ENCODE measurements at regions not wholly inside any gene's neighbourhood (a gene's known extent, or its start where the extent isn't known, plus 50 kb on each side); places are given as distances from the start of the nearest gene placed in this dataset.

DNA sequence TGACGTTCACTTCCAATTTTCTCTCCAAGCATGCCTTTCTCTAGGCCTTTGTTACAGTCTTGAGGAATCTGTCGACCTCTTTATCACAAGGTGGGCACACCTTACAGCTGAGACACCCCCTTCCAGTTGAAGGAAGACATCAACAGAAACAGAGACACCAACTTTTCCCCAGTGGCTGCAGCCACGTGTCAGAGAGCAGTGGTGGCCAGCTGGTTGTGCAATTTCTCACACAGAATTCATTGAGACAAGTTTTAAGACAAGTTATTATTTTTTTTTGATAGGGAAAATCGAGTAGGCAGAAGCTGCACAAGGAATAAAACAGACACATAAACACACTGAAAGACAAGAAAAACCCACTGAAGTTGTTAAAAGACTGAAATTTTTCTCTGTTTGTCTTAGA lies 436.7 kb upstream of the MDFIC2 start:
- no peaks in the 10 kb centered on the region for H3K9me2 ChIP-seq
- no peak overlapping the region for H3K27ac ChIP-seq (ENCODE audit: low read depth in 2 of 2, low read length in 1 of 2)
- no peaks in the 10 kb centered on the region for H3K79me2 ChIP-seq (ENCODE audit: insufficient read depth)
- H4K20me1 ChIP-seq (ENCODE audit: insufficient read depth) = no peaks in the 10 kb centered on the region
- H3K9me3 ChIP-seq = no peaks in the 10 kb centered on the region
- POLR2A ChIA-PET = no interaction called here
- 26% methylated on average over 4 of the region's 4 CpGs for WGBS (ENCODE audit: low lambda C conversion rate)
- CTCF ChIA-PET = no interaction called here
- no peak overlapping the region for H2AFZ ChIP-seq (ENCODE audit: low read depth)
- no peaks in the 10 kb centered on the region for H3K27me3 ChIP-seq (ENCODE audit: insufficient read depth)
- no peaks in the 10 kb centered on the region for H3K36me3 ChIP-seq (replicated peaks in 1 of 2; ENCODE audit: control insufficient read depth in 1 of 2, insufficient read depth in 2 of 2, low read length in 1 of 2)
- H3K4me1 ChIP-seq (ENCODE audit: control insufficient read depth in 1 of 2, insufficient read depth in 2 of 2, low read depth in 1 of 2, low read length in 1 of 2) = no peaks in the 10 kb centered on the region
- no peak overlapping the region for H3K4me3 ChIP-seq (ENCODE audit: low read depth in 2 of 2, low read length in 1 of 2)
- no peak for DNase-seq
- H3K9ac ChIP-seq = no peak overlapping the region
- H3F3A ChIP-seq (replicated peaks; ENCODE audit: insufficient read depth) = no peaks in the 10 kb centered on the region
- TF ChIP-seq FOSL2 (IDR thresholded peaks at IDR 0.05; ENCODE audit: borderline replicate concordance, low read depth) (no peak), RXRA (IDR thresholded peaks at IDR 0.05; ENCODE audit: borderline replicate concordance, low read depth) (no peak), MEF2A (IDR thresholded peaks at IDR 0.05; ENCODE audit: borderline replicate concordance, low read depth) (no peak), FOXM1 (IDR thresholded peaks at IDR 0.05; ENCODE audit: low read depth) (no peak), CHD2 (IDR thresholded peaks at IDR 0.05; ENCODE audit: low read length, partially characterized antibody) (no peak), RAD21 (IDR thresholded peaks at IDR 0.05; ENCODE audit: low read length) (no peak), MXI1 (IDR thresholded peaks at IDR 0.05; ENCODE audit: low read depth, low read length) (no peak)
- TF ChIP-seq, protein P1, sequence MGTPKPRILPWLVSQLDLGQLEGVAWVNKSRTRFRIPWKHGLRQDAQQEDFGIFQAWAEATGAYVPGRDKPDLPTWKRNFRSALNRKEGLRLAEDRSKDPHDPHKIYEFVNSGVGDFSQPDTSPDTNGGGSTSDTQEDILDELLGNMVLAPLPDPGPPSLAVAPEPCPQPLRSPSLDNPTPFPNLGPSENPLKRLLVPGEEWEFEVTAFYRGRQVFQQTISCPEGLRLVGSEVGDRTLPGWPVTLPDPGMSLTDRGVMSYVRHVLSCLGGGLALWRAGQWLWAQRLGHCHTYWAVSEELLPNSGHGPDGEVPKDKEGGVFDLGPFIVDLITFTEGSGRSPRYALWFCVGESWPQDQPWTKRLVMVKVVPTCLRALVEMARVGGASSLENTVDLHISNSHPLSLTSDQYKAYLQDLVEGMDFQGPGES (IDR thresholded peaks at IDR 0.05; ENCODE audit: low read depth, low read length) = no peak
- TF ChIP-seq, protein P2, sequence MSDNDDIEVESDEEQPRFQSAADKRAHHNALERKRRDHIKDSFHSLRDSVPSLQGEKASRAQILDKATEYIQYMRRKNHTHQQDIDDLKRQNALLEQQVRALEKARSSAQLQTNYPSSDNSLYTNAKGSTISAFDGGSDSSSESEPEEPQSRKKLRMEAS (IDR thresholded peaks at IDR 0.05; ENCODE audit: low read depth) = no peak
- no peak overlapping the region for H3K4me2 ChIP-seq

DNA sequence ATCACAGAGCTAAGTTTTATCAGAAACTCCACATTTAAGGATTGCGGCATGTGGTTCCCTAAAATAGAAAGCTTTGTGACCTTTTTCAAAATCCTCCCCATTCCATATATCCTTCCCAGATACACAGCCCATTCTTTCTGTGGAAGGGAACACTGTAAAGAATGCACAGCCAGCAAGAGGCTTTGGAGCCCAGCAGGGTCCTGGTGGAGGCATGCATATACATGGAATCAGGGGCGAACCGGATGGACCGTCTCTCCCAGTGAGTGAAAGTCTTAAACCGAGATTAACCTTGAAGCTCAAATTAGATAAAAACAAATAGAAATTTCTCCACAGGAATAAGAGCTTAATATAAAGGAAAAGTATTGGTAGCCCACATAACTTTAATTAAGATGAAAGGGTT lies 436.2 kb upstream of the MDFIC2 start:
- no peaks in the 10 kb centered on the region for H3K36me3 ChIP-seq (replicated peaks in 1 of 2; ENCODE audit: control insufficient read depth in 1 of 2, insufficient read depth in 2 of 2, low read length in 1 of 2)
- no peaks in the 10 kb centered on the region for H4K20me1 ChIP-seq (ENCODE audit: insufficient read depth)
- no peak overlapping the region for H3K4me3 ChIP-seq (ENCODE audit: low read depth in 2 of 2, low read length in 1 of 2)
- CTCF ChIA-PET = interaction anchor here (0.5 kb wide), 1 partner anchor 216 kb away, joined by 3 read pairs; no protein-coding TSS in a partner anchor
- WGBS (ENCODE audit: low lambda C conversion rate) = 90% methylated on average over 5 of the region's 5 CpGs
- POLR2A ChIA-PET = no interaction called here
- H3K79me2 ChIP-seq (ENCODE audit: insufficient read depth) = no peaks in the 10 kb centered on the region
- TF ChIP-seq, protein P3, sequence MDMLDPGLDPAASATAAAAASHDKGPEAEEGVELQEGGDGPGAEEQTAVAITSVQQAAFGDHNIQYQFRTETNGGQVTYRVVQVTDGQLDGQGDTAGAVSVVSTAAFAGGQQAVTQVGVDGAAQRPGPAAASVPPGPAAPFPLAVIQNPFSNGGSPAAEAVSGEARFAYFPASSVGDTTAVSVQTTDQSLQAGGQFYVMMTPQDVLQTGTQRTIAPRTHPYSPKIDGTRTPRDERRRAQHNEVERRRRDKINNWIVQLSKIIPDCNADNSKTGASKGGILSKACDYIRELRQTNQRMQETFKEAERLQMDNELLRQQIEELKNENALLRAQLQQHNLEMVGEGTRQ (IDR thresholded peaks at IDR 0.05; ENCODE audit: borderline replicate concordance, low read depth, low read length) = no peak
- TF ChIP-seq TEAD4 (IDR thresholded peaks at IDR 0.05; ENCODE audit: borderline replicate concordance, insufficient read depth) (no peak), NFIC (IDR thresholded peaks at IDR 0.05; ENCODE audit: borderline replicate concordance) (no peak), YY1 (IDR thresholded peaks at IDR 0.05; ENCODE audit: low read depth) (no peak), ELF1 (IDR thresholded peaks at IDR 0.05) (no peak), RCOR1 (IDR thresholded peaks at IDR 0.05; ENCODE audit: low read length) (no peak)
- TF ChIP-seq, protein P2 (IDR thresholded peaks at IDR 0.05; ENCODE audit: low read depth) = no peak
- no peak overlapping the region for H3K9ac ChIP-seq
- no peak overlapping the region for H2AFZ ChIP-seq (ENCODE audit: low read depth)
- no peak overlapping the region for H3K4me2 ChIP-seq
- DNase-seq = no peak
- no peaks in the 10 kb centered on the region for H3K27me3 ChIP-seq (ENCODE audit: insufficient read depth)
- H3K4me1 ChIP-seq (ENCODE audit: control insufficient read depth in 1 of 2, insufficient read depth in 2 of 2, low read depth in 1 of 2, low read length in 1 of 2) = no peaks in the 10 kb centered on the region
- no peaks in the 10 kb centered on the region for H3K9me3 ChIP-seq
- H3K9me2 ChIP-seq = no peaks in the 10 kb centered on the region
- H3K27ac ChIP-seq (ENCODE audit: low read depth in 2 of 2, low read length in 1 of 2) = no peak overlapping the region
- H3F3A ChIP-seq (replicated peaks; ENCODE audit: insufficient read depth) = no peaks in the 10 kb centered on the region
